H9 (cell line): ENCODE measurements at regions not wholly inside any gene's neighbourhood (a gene's known extent, or its start where the extent isn't known, plus 50 kb on each side); places are given as distances from the start of the nearest gene placed in this dataset.

Experiments used
- DNase-seq: peaks from one replicate; pipeline ENCODE4 v3.0.0-alpha.2; 2017
- H2AFZ ChIP-seq: one replicate; pipeline ENCODE4 v1.6.1; 2013; ENCODE audit warnings: mild to moderate bottlenecking, low read length, control low read depth, moderate library complexity
- H2AK5ac ChIP-seq: 2 replicates; pipeline ENCODE4 v1.6.1; 2013; ENCODE audit warnings: low read length, control low read depth, mixed read lengths; ENCODE audit not compliant: insufficient read length
- H2BK120ac ChIP-seq: one replicate; pipeline ENCODE4 v1.6.1; 2013; ENCODE audit warnings: low read depth, mild to moderate bottlenecking, low read length, control low read depth, inconsistent platforms; ENCODE audit not compliant: poor library complexity, severe bottlenecking
- H2BK12ac ChIP-seq: 2 replicates; pipeline ENCODE4 v1.6.1; 2013; ENCODE audit warnings: low read length, control low read depth, mixed read lengths, low read depth; ENCODE audit not compliant: insufficient read length
- H2BK15ac ChIP-seq: 2 replicates; pipeline ENCODE4 v1.6.1; 2013; ENCODE audit warnings: low read depth, low read length, control low read depth
- H2BK20ac ChIP-seq: one replicate; pipeline ENCODE4 v1.6.1; 2013; ENCODE audit warnings: low read depth, mild to moderate bottlenecking, low read length, control low read depth, inconsistent platforms; ENCODE audit not compliant: poor library complexity, severe bottlenecking
- H2BK5ac ChIP-seq: 2 replicates; pipeline ENCODE4 v1.6.1; 2013; ENCODE audit warnings: low read length, control low read depth, mixed read lengths; ENCODE audit not compliant: insufficient read length
- H3K14ac ChIP-seq: 2 replicates; pipeline ENCODE4 v1.6.1; 2013; ENCODE audit warnings: low read length, control low read depth; ENCODE audit not compliant: insufficient read depth
- H3K18ac ChIP-seq: 2 replicates; pipeline ENCODE4 v1.6.1; 2013; ENCODE audit warnings: low read depth, mild to moderate bottlenecking, mixed read lengths, low read length, control low read depth; ENCODE audit not compliant: insufficient read length
- H3K23ac ChIP-seq: 2 replicates; pipeline ENCODE4 v1.6.1; 2013; ENCODE audit warnings: low read length, control low read depth, mixed read lengths, low read depth; ENCODE audit not compliant: insufficient read length
- H3K23me2 ChIP-seq: 2 replicates; pipeline ENCODE4 v1.6.1; 2013; ENCODE audit warnings: low read depth, mild to moderate bottlenecking, mixed read lengths, low read length, control low read depth; ENCODE audit not compliant: insufficient read length, poor library complexity, severe bottlenecking
- H3K27ac ChIP-seq: 2 replicates; pipeline ENCODE4 v1.5.1; 2013; ENCODE audit warnings: low read length, control low read depth, mixed read lengths, low read depth; ENCODE audit not compliant: insufficient read length
- H3K27me3 ChIP-seq: 2 replicates; pipeline ENCODE4 v1.6.1; 2013; ENCODE audit warnings: low read length, control low read depth, inconsistent platforms; ENCODE audit not compliant: insufficient read depth
- H3K4ac ChIP-seq: 2 replicates; pipeline ENCODE4 v1.6.1; 2013; ENCODE audit warnings: low read depth, mild to moderate bottlenecking, control low read depth, inconsistent platforms, low read length, moderate library complexity
- H3K4me1 ChIP-seq: 2 replicates; pipeline ENCODE4 v1.6.1; 2013; ENCODE audit warnings: low read length, control low read depth, inconsistent platforms; ENCODE audit not compliant: insufficient read depth
- H3K4me2 ChIP-seq: 2 replicates; pipeline ENCODE4 v1.6.1; 2013; ENCODE audit warnings: low read length, control low read depth, mixed read lengths; ENCODE audit not compliant: insufficient read length, insufficient read depth
- H3K56ac ChIP-seq: 2 replicates; pipeline ENCODE4 v1.6.1; 2013; ENCODE audit warnings: low read depth, mild to moderate bottlenecking, mixed read lengths, low read length, control low read depth; ENCODE audit not compliant: insufficient read length
- H3K79me1 ChIP-seq: 2 replicates; pipeline ENCODE4 v1.6.1; 2013; ENCODE audit warnings: low read depth, mild to moderate bottlenecking, moderate library complexity, low read length, control low read depth, inconsistent platforms; ENCODE audit not compliant: insufficient read depth, poor library complexity, severe bottlenecking
- H3K79me2 ChIP-seq: 2 replicates; pipeline ENCODE4 v1.6.1; 2013; ENCODE audit warnings: low read length, control low read depth, inconsistent platforms; ENCODE audit not compliant: insufficient read depth
- H3K9ac ChIP-seq: 2 replicates; pipeline ENCODE4 v1.6.1; 2013; ENCODE audit warnings: low read length, control low read depth, mixed read lengths; ENCODE audit not compliant: insufficient read length; ENCODE audit errors: extremely low read depth
- H3K9me3 ChIP-seq: one replicate; pipeline ENCODE4 v1.6.1; 2013; ENCODE audit warnings: low read depth, low read length, inconsistent platforms; ENCODE audit not compliant: control insufficient read depth
- H3T11ph ChIP-seq: one replicate; pipeline ENCODE4 v1.6.1; 2013; ENCODE audit warnings: mild to moderate bottlenecking, low read length, control low read depth, inconsistent platforms
- H4K20me1 ChIP-seq: one replicate; pipeline ENCODE4 v1.6.1; 2013; ENCODE audit not compliant: control insufficient read depth, insufficient read length, insufficient read depth
- H4K5ac ChIP-seq: 2 replicates; pipeline ENCODE4 v1.6.1; 2013; ENCODE audit warnings: low read depth, mild to moderate bottlenecking, mixed read lengths, low read length, control low read depth; ENCODE audit not compliant: insufficient read length
- H4K8ac ChIP-seq: replicated peaks from 2 replicates; pipeline ENCODE4 v1.6.1; 2013; ENCODE audit warnings: low read length, control low read depth, mixed read lengths, low read depth; ENCODE audit not compliant: insufficient read length
- H4K91ac ChIP-seq: 2 replicates; pipeline ENCODE4 v1.6.1; 2013; ENCODE audit warnings: low read depth, mild to moderate bottlenecking, moderate library complexity, mixed read lengths, low read length, control low read depth; ENCODE audit not compliant: insufficient read length
- H3K27ac Mint-ChIP-seq, 3 experiments: 2 replicates in 2 of 3; 3 replicates in 1 of 3; pipeline ENCODE4 v1.8.0; 2020 to 2021; ENCODE audit warnings: mixed read lengths in 3 of 3, mild to moderate bottlenecking in 1 of 3, moderate library complexity in 1 of 3
- H3K27me3 Mint-ChIP-seq: 2 replicates; pipeline ENCODE4 v1.8.0; 2021; ENCODE audit warnings: low read depth, mild to moderate bottlenecking, moderate library complexity, mixed read lengths
- H3K36me3 Mint-ChIP-seq, 3 experiments: 2 replicates in 2 of 3; 3 replicates in 1 of 3; pipeline ENCODE4 v1.8.0; 2020 to 2021; ENCODE audit warnings: low read depth in 3 of 3, mixed read lengths in 3 of 3; ENCODE audit not compliant: insufficient read depth in 1 of 3
- H3K4me1 Mint-ChIP-seq, 2 experiments: 2 replicates each; pipeline ENCODE4 v1.8.0; 2020; ENCODE audit warnings: mixed read lengths in 2 of 2
- H3K4me3 Mint-ChIP-seq, 2 experiments: 2 replicates in 1 of 2; 3 replicates in 1 of 2; pipeline ENCODE4 v1.8.0; 2020 to 2021; ENCODE audit warnings: mild to moderate bottlenecking in 2 of 2, mixed read lengths in 2 of 2, moderate library complexity in 1 of 2
- H3K9me3 Mint-ChIP-seq, 2 experiments: 2 replicates in 1 of 2; 3 replicates in 1 of 2; pipeline ENCODE4 v1.8.0; 2020; ENCODE audit warnings: mild to moderate bottlenecking in 2 of 2, mixed read lengths in 2 of 2, moderate library complexity in 1 of 2
- WGBS: extraction: QIAGEN DNeasy Blood & Tissue Kit; methylation state at CpG from one replicate; pipeline ENCODE4 v1.1.7; 2013; ENCODE audit warnings: missing lambda C conversion rate, low lambda C conversion rate, mixed read lengths; ENCODE audit not compliant: insufficient read length; ENCODE audit errors: extremely low coverage; 5-methylcytosine and 5-hydroxymethylcytosine counted together
- TF ChIP-seq, protein P1 (sequence below): fragments of 200-600 bp; sonication (generic); conservative IDR thresholded peaks from 3 replicates; pipeline ENCODE4 v1.8.0; 2021; ENCODE audit warnings: antibody characterized with exemption, mild to moderate bottlenecking

DNA sequence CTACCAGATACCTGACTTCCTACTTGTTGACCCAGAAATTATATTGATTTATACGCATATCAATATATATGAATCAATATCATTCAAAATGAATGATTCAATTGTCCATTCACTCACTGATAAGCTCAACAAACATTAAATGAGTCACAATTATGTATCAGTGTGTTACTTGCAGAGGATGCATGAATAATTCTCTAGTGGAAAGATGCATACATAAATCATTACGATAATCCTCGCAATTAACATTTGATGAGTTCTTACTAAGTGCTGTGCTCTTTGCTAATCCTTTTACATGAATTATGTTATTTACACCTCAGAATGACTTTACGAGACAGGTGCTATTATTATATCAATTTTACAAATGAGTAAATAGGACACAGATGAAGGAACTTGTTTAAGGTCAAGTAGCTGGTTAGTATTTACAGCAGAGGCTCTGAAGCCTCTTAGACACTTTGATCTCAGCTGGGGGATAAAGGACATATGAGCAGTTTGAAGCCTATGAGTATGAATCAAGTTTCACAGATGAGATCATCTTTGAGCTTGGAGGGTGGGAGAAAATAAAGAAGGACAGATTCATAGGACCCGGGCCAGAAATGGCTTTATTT is 112.8 kb upstream of the ADAMTS5 start:
- no peak overlapping the region for H2BK120ac ChIP-seq
- no peak overlapping the region for H2BK5ac ChIP-seq
- Mint-ChIP-seq H3K27ac (no peak overlapping the region; a peak in 1 of 7 replicates), H3K4me1 (peaks cover 8 to 11% of the 10 kb centered on the region in 2 experiments), H3K36me3 (no peaks in the 10 kb centered on the region; a peak in 1 of 7 replicates), H3K27me3 (no peaks in the 10 kb centered on the region), H3K9me3 (peaks cover 0 to 4% of the 10 kb centered on the region in 2 experiments; a peak in 1 of 5 replicates), H3K4me3 (no peak overlapping the region)
- no peak overlapping the region for H3K27ac ChIP-seq
- no peak overlapping the region for H3K14ac ChIP-seq
- no peak overlapping the region for H2BK20ac ChIP-seq
- H4K8ac ChIP-seq = no peak overlapping the region
- H2AFZ ChIP-seq = no peak overlapping the region
- H4K5ac ChIP-seq = no peak overlapping the region
- no peak overlapping the region for H3K18ac ChIP-seq
- no peak overlapping the region for H3K56ac ChIP-seq
- H3K27me3 ChIP-seq = no peaks in the 10 kb centered on the region
- no peak overlapping the region for H3K4ac ChIP-seq
- H3K4me1 ChIP-seq = no peaks in the 10 kb centered on the region
- no peaks in the 10 kb centered on the region for H3K79me1 ChIP-seq
- TF ChIP-seq, protein P1, sequence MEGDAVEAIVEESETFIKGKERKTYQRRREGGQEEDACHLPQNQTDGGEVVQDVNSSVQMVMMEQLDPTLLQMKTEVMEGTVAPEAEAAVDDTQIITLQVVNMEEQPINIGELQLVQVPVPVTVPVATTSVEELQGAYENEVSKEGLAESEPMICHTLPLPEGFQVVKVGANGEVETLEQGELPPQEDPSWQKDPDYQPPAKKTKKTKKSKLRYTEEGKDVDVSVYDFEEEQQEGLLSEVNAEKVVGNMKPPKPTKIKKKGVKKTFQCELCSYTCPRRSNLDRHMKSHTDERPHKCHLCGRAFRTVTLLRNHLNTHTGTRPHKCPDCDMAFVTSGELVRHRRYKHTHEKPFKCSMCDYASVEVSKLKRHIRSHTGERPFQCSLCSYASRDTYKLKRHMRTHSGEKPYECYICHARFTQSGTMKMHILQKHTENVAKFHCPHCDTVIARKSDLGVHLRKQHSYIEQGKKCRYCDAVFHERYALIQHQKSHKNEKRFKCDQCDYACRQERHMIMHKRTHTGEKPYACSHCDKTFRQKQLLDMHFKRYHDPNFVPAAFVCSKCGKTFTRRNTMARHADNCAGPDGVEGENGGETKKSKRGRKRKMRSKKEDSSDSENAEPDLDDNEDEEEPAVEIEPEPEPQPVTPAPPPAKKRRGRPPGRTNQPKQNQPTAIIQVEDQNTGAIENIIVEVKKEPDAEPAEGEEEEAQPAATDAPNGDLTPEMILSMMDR = no peak
- no peak overlapping the region for H3T11ph ChIP-seq
- H4K91ac ChIP-seq = no peak overlapping the region
- no peak overlapping the region for H3K4me2 ChIP-seq
- no peak overlapping the region for H3K9ac ChIP-seq
- no peaks in the 10 kb centered on the region for H3K23me2 ChIP-seq
- no peak overlapping the region for H2AK5ac ChIP-seq
- no peaks in the 10 kb centered on the region for H4K20me1 ChIP-seq
- no peak overlapping the region for H2BK12ac ChIP-seq
- no peak for DNase-seq
- H3K9me3 ChIP-seq = no peaks in the 10 kb centered on the region
- no CpG with 5 or more reads among the region's 5 CpGs for WGBS
- no peak overlapping the region for H3K23ac ChIP-seq
- H3K79me2 ChIP-seq = no peaks in the 10 kb centered on the region
- no peak overlapping the region for H2BK15ac ChIP-seq
